Heart left ventricle (tissue), 16 donors: ENCODE measurements at regions not wholly inside any gene's neighbourhood (a gene's known extent, or its start where the extent isn't known, plus 50 kb on each side); places are given as distances from the start of the nearest gene placed in this dataset.
A peak's percentile ranks its signal among the peaks of the same experiment; 100 is the strongest.

Source experiments
- ATAC-seq, 4 donors: fragments of 200-7000 bp; cut with Tn5 transposase; one replicate each; pipeline ENCODE4 v1.9.1; 2020 to 2022; ENCODE audit warnings: moderate library complexity in 4 of 4, mild to moderate bottlenecking in 3 of 4, moderate number of reproducible peaks in 1 of 4
- DNase-seq, 5 donors: peaks; one replicate each; pipeline ENCODE4 v3.0.0-alpha.2; 2020
- H3K27ac ChIP-seq, 12 donors: fragments of 200-600 bp; sonication (generic) in 4 of 12; one replicate each; pipeline versions ENCODE4 v1.5.0 to v1.8.0; 2016 to 2022; ENCODE audit warnings: mild to moderate bottlenecking in 2 of 12
- H3K27me3 ChIP-seq, 9 donors: fragments of 200-600 bp; sonication (generic) in 2 of 9; one replicate each; pipeline versions ENCODE4 v1.5.1 to v1.8.0; 2016 to 2022; ENCODE audit warnings: mild to moderate bottlenecking in 3 of 9
- H3K36me3 ChIP-seq, 9 donors: fragments of 200-600 bp; sonication (generic) in 2 of 9; one replicate each; pipeline versions ENCODE4 v1.5.0 to v1.8.0; 2018 to 2022; ENCODE audit warnings: mild to moderate bottlenecking in 2 of 9
- H3K4me1 ChIP-seq, 12 donors: fragments of 200-600 bp; sonication (generic) in 4 of 12; one replicate each; pipeline versions ENCODE4 v1.5.0 to v1.8.0; 2016 to 2022; ENCODE audit warnings: mild to moderate bottlenecking in 3 of 12
- H3K4me3 ChIP-seq, 12 donors: fragments of 200-600 bp; sonication (generic) in 4 of 12; one replicate each; pipeline versions ENCODE4 v1.5.0 to v1.8.0; 2017 to 2022; ENCODE audit warnings: mild to moderate bottlenecking in 9 of 12, moderate library complexity in 4 of 12
- H3K9me3 ChIP-seq, 12 donors: fragments of 200-600 bp; sonication (generic) in 4 of 12; one replicate each; pipeline versions ENCODE4 v1.5.0 to v1.8.0; 2016 to 2022; ENCODE audit warnings: mild to moderate bottlenecking in 1 of 12
- POLR2A ChIP-seq, 2 donors: fragments of 450-650 bp; IDR thresholded peaks; one replicate each; pipeline ENCODE4 v1.6.1; 2017; ENCODE audit warnings: antibody characterized with exemption in 2 of 2, mild to moderate bottlenecking in 2 of 2, moderate library complexity in 2 of 2
- WGBS, 4 donors: extraction: QIAGEN DNeasy Blood & Tissue Kit in 2 of 4; methylation state at CpG; one replicate each; pipeline versions ENCODE4 v1.1.5 to v1.1.7; 2013 to 2018; 5-methylcytosine and 5-hydroxymethylcytosine counted together
- intact Hi-C, 10 donors: fragments of 100-400 bp; cut with DNase I; formaldehyde crosslinking; loops; one replicate each; pipeline versions ENCODE4 v1.11.1 to v1.14.2; 2022
- TF ChIP-seq, protein P1 (sequence below), 12 donors: fragments of 200-600 bp; sonication (generic) in 4 of 12; IDR thresholded peaks; one replicate each; pipeline versions ENCODE4 v1.5.0 to v1.8.0; 2018 to 2022; ENCODE audit warnings: antibody characterized with exemption in 12 of 12, mild to moderate bottlenecking in 5 of 12
- donor health status: ischemic (EF 13 %, LVEDD 7.1; RV severe dilation, severe dysfunction).
- donor health status: healthy with polysubstance abuse.
- donor health status: DM: no; HTN: yes; CAD: no.
- donor health status: DM: no; HTN: no; CAD: no.
- donor health status: ischemic (EF 25% LVEDD 6.9; RV normal size, moderate dysfunction).
- donor health status: ischemic (EF 25% LVEDD 5.7; RV mildly dilated, moderate dysfunction).
- donor health status: healthy.
- donor health status: DM: yes; HTN: yes; CAD: no.
- donor health status: ischemic (EF 35%, LVEDD 5.7; RV mildly dilated, moderate dysfunction).
- donor health status: nonischemic (EF 11% LVEDD 7.7; RV severe dilation, severe dysfunction).
- donor health status: DM: yes; HTN: yes; CAD: no.
- donor health status: PGD.
- donor health status: ischemic (EF 29% LVEDD 5.4; RV normal size, mild dysfunction).
- donor health status: nonischemic (EF 23%, LVEDD 6.1; RV moderate dilation, normal function).

DNA sequence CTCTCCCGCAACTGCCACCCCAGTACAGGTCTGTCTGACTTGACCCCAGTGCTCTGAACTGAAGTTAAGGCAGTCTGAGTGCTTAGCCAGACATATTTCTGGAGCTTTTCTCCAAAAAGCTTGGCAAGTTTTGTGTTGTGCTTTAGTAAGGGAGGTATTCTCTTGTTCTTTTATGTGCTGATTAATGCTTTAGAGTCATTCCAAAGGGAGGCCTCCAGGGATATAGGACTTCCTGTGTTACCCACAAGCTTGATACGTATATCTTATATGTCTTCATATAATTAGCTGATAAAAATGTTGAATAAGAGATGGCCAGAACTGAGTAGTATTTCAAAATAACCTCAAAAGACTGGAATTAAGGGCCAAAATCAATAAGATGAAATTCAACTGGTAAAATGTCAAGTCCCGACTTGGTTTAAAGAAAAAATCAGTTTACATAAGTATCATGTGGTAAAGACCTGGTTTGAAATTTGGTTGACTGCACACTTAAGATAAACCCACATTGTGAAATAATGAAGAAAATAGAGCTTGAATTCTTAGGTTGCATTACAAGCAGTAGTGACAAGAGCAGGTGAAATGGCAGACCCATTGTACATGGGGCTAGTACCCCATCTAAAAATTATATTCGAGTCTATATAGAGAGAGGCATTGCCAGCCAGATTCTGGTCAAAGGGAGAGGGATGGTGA is 226.9 kb downstream of the SNX19 start:
- WGBS, 4 donors = 77 to 87% (median 81%) methylated on average over 4 of the region's 4 CpGs
- TF ChIP-seq, protein P1, sequence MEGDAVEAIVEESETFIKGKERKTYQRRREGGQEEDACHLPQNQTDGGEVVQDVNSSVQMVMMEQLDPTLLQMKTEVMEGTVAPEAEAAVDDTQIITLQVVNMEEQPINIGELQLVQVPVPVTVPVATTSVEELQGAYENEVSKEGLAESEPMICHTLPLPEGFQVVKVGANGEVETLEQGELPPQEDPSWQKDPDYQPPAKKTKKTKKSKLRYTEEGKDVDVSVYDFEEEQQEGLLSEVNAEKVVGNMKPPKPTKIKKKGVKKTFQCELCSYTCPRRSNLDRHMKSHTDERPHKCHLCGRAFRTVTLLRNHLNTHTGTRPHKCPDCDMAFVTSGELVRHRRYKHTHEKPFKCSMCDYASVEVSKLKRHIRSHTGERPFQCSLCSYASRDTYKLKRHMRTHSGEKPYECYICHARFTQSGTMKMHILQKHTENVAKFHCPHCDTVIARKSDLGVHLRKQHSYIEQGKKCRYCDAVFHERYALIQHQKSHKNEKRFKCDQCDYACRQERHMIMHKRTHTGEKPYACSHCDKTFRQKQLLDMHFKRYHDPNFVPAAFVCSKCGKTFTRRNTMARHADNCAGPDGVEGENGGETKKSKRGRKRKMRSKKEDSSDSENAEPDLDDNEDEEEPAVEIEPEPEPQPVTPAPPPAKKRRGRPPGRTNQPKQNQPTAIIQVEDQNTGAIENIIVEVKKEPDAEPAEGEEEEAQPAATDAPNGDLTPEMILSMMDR (IDR thresholded peaks at IDR 0.05) = no peak
- no peaks in the 10 kb centered on the region for H3K36me3 ChIP-seq
- no peaks in the 10 kb centered on the region for H3K27me3 ChIP-seq
- H3K27ac ChIP-seq = no peak overlapping the region
- peak in 1 of 4 donors; percentile 22 for ATAC-seq
- intact Hi-C loops = loop anchor here in 1 of 10 donors (10.0 kb wide), 1 partner anchor 85 kb away; no protein-coding TSS in a partner anchor
- no peaks in the 10 kb centered on the region for H3K9me3 ChIP-seq
- no peak for DNase-seq
- H3K4me3 ChIP-seq = no peak overlapping the region
- no peaks in the 10 kb centered on the region for H3K4me1 ChIP-seq

DNA sequence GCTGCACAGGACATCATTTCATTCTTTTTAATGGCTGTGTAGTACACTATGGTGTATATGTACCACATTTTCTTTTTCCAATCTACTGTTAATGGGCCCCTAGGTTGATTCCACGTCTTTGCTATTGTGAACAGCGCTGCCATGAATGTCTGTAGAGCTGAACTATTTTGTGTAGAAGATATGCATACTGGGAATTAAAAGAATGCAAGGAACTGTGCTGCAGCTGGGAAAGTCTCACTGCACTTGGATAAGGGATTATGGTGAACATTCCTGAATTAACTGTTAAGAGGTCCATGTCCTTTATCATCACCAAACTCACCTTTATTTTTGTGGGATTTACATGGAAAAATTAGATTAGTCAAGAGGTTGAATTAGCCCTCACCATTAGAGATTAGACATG is 224.7 kb downstream of the SNX19 start:
- H3K27ac ChIP-seq = no peak overlapping the region
- TF ChIP-seq, protein P1 (IDR thresholded peaks at IDR 0.05) = no peak
- no peak for TF ChIP-seq POLR2A (IDR thresholded peaks at IDR 0.05)
- WGBS, 4 donors = 72 to 83% (median 81%) methylated on average over 2 of the region's 2 CpGs
- no peaks in the 10 kb centered on the region for H3K36me3 ChIP-seq
- intact Hi-C loops = no loop called here
- no peaks in the 10 kb centered on the region for H3K27me3 ChIP-seq
- ATAC-seq (no peak), DNase-seq (no peak)
- H3K4me3 ChIP-seq = no peak overlapping the region
- H3K4me1 ChIP-seq = no peaks in the 10 kb centered on the region
- H3K9me3 ChIP-seq = no peaks in the 10 kb centered on the region

DNA sequence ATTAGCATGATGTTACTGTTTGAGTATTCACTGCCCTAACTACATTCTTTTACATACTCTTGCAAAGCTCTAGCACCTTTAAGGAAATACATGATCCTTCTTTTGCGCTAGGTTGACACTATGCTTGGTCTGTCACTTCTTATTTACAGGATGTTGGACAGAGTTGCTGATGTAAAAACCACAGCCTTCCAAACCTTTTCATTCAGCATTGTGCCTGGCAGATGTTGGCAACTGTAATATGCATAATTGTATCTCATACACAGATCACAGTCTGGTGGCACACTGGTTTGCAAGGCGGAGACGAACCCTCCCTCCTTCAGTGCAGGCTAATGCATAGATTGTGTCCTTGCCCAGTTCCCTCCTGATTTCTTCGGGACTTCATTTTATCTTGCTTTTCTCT is 224.1 kb downstream of the SNX19 start:
- H3K27ac ChIP-seq = no peak overlapping the region
- no peak for DNase-seq

GRCh38 chr11:130693543-130693942 is 222.7 kb downstream of the SNX19 start:
- WGBS, 4 donors = 94 to 98% (median 96%) methylated on average over 5 of the region's 5 CpGs

More for the DNA sequence above, 224.1 kb downstream of the SNX19 start:
- no peaks in the 10 kb centered on the region for H3K27me3 ChIP-seq
- no peaks in the 10 kb centered on the region for H3K9me3 ChIP-seq
- TF ChIP-seq POLR2A (IDR thresholded peaks at IDR 0.05) = no peak
- ATAC-seq = no peak
- H3K36me3 ChIP-seq = no peaks in the 10 kb centered on the region
- H3K4me1 ChIP-seq = no peaks in the 10 kb centered on the region
- WGBS, 4 donors = 91 to 97% (median 95%) methylated on average over 4 of the region's 4 CpGs
- H3K4me3 ChIP-seq = no peak overlapping the region
- intact Hi-C loops = no loop called here

More at GRCh38 chr11:130693543-130693942, 222.7 kb downstream of the SNX19 start:
- DNase-seq (no peak), ATAC-seq (no peak)
- no peak overlapping the region for H3K27ac ChIP-seq
- no peaks in the 10 kb centered on the region for H3K27me3 ChIP-seq
- TF ChIP-seq POLR2A (IDR thresholded peaks at IDR 0.05) = no peak
- TF ChIP-seq, protein P1 (IDR thresholded peaks at IDR 0.05) = no peak
- H3K36me3 ChIP-seq = no peaks in the 10 kb centered on the region
- intact Hi-C loops = no loop called here
- no peaks in the 10 kb centered on the region for H3K4me1 ChIP-seq
- H3K4me3 ChIP-seq = no peak overlapping the region
- H3K9me3 ChIP-seq = no peaks in the 10 kb centered on the region
